H1 (cell line): ENCODE measurements at regions not wholly inside any gene's neighbourhood (a gene's known extent, or its start where the extent isn't known, plus 50 kb on each side); places are given as distances from the start of the nearest gene placed in this dataset.

Experiments used
- CTCF ChIA-PET: fragments of 300-600 bp; sonication (Branson Sonifier 250); formaldehyde crosslinking; loops from one replicate; lab custom pipeline; 2021; ENCODE audit not compliant: partially characterized antibody; lab: Charles Lee
- POLR2A ChIA-PET: fragments of 300-600 bp; sonication (Branson Sonifier 250); formaldehyde crosslinking; loops from one replicate; lab custom pipeline; 2021; ENCODE audit warnings: inconsistent platforms; ENCODE audit not compliant: partially characterized antibody; lab: Charles Lee
- DNase-seq, 2 experiments: peaks; one replicate each; pipeline versions ENCODE4 v3.0.0 to v3.0.0-alpha.2; 2010 to 2022; ENCODE audit warnings: low spot score in 2 of 2, low read depth in 1 of 2, mixed read lengths in 1 of 2
- FAIRE-seq: peaks from 2 replicates; lab custom pipeline; 2011; peaks lifted over from hg19 to GRCh38; lab: Jason Lieb, UNC
- H2AFZ ChIP-seq: 2 replicates; pipeline ENCODE4 v1.8.1; 2012; ENCODE audit warnings: low read length, inconsistent platforms
- H2AK5ac ChIP-seq: 2 replicates; pipeline ENCODE4 v1.6.1; 2013; ENCODE audit warnings: low read depth, low read length
- H2BK120ac ChIP-seq: replicated peaks from 2 replicates; pipeline ENCODE3; 2013; ENCODE audit warnings: low read depth, low read length, inconsistent platforms
- H2BK12ac ChIP-seq: 2 replicates; pipeline ENCODE4 v1.6.1; 2013; ENCODE audit warnings: low read depth, low read length
- H2BK15ac ChIP-seq: 2 replicates; pipeline ENCODE4 v1.6.1; 2013; ENCODE audit warnings: low read length
- H2BK20ac ChIP-seq: 2 replicates; pipeline ENCODE4 v1.6.1; 2013; ENCODE audit warnings: low read length
- H2BK5ac ChIP-seq: 2 replicates; pipeline ENCODE4 v1.6.1; 2013; ENCODE audit warnings: low read depth, low read length
- H3K14ac ChIP-seq: 2 replicates; pipeline ENCODE4 v1.6.1; 2013; ENCODE audit warnings: inconsistent platforms; ENCODE audit not compliant: insufficient read length
- H3K18ac ChIP-seq: 2 replicates; pipeline ENCODE4 v1.6.1; 2013; ENCODE audit warnings: low read length; ENCODE audit errors: extremely low read depth
- H3K23ac ChIP-seq: 2 replicates; pipeline ENCODE4 v1.6.1; 2013; ENCODE audit warnings: inconsistent platforms; ENCODE audit not compliant: insufficient read length
- H3K23me2 ChIP-seq: 2 replicates; pipeline ENCODE4 v1.6.1; 2013; ENCODE audit warnings: low read depth, low read length
- H3K27ac ChIP-seq: 2 replicates; pipeline ENCODE4 v1.6.1; 2011; ENCODE audit warnings: low read depth, low read length, inconsistent platforms
- H3K27me3 ChIP-seq, 4 experiments: replicated peaks in 1 of 4; 1 replicate in 1 of 4; 2 replicates in 3 of 4; pipeline versions ENCODE4 v1.6.1 to v1.8.1; 2011 to 2013; ENCODE audit warnings: low read length in 3 of 4, mild to moderate bottlenecking in 3 of 4, inconsistent platforms in 2 of 4, mixed read lengths in 2 of 4, moderate library complexity in 1 of 4; ENCODE audit not compliant: control insufficient read depth in 3 of 4, insufficient read depth in 3 of 4; ENCODE audit errors: extremely low read depth in 1 of 4
- H3K36me3 ChIP-seq, 4 experiments: 2 replicates each; pipeline versions ENCODE4 v1.6.1 to v1.8.1; 2011 to 2013; ENCODE audit warnings: mild to moderate bottlenecking in 4 of 4, low read length in 3 of 4, moderate library complexity in 2 of 4, control low read depth in 1 of 4, inconsistent platforms in 1 of 4; ENCODE audit not compliant: insufficient read depth in 4 of 4, control insufficient read depth in 2 of 4
- H3K4ac ChIP-seq: replicated peaks from 2 replicates; pipeline ENCODE3; 2013; ENCODE audit warnings: low read length, low read depth, mixed read lengths, inconsistent platforms; ENCODE audit not compliant: insufficient read length
- H3K4me1 ChIP-seq, 4 experiments: replicated peaks in 1 of 4; 1 replicate in 1 of 4; 2 replicates in 3 of 4; pipeline versions ENCODE4 v1.6.1 to v1.8.1; 2011 to 2013; ENCODE audit warnings: low read length in 3 of 4, inconsistent platforms in 2 of 4, mixed read lengths in 1 of 4; ENCODE audit not compliant: insufficient read depth in 4 of 4, control insufficient read depth in 3 of 4
- H3K4me2 ChIP-seq, 2 experiments: 2 replicates each; pipeline versions ENCODE4 v1.6.1 to v1.8.1; 2011 to 2013; ENCODE audit warnings: low read depth in 2 of 2, low read length in 2 of 2, control low read depth in 1 of 2, inconsistent platforms in 1 of 2, mild to moderate bottlenecking in 1 of 2; ENCODE audit not compliant: insufficient read depth in 1 of 2
- H3K4me3 ChIP-seq, 4 experiments: fragments of 200-600, 300-600 bp in 1 of 4; sonication (generic), shearing (Covaris generic), sonication (Bioruptor Twin) in 1 of 4; 2 replicates each; pipeline versions ENCODE4 v1.5.1 to v1.8.1; 2011 to 2016; ENCODE audit warnings: low read length in 4 of 4, low read depth in 3 of 4, control low read depth in 2 of 4, inconsistent platforms in 2 of 4, mild to moderate bottlenecking in 2 of 4, mixed read lengths in 1 of 4, moderate library complexity in 1 of 4; ENCODE audit not compliant: insufficient read depth in 2 of 4; ENCODE audit errors: extremely low read depth in 1 of 4
- H3K56ac ChIP-seq: replicated peaks from 2 replicates; pipeline ENCODE3; 2013; ENCODE audit warnings: low read depth, mild to moderate bottlenecking, mixed read lengths, low read length, inconsistent platforms; ENCODE audit not compliant: insufficient read length
- H3K79me1 ChIP-seq: 2 replicates; pipeline ENCODE4 v1.6.1; 2013; ENCODE audit warnings: low read depth, low read length, control low read depth
- H3K79me2 ChIP-seq, 2 experiments: 2 replicates each; pipeline versions ENCODE4 v1.6.1 to v1.8.1; 2012 to 2013; ENCODE audit warnings: low read length in 2 of 2, mild to moderate bottlenecking in 2 of 2, inconsistent platforms in 1 of 2; ENCODE audit not compliant: insufficient read depth in 2 of 2, control insufficient read depth in 1 of 2
- H3K9ac ChIP-seq, 4 experiments: replicated peaks in 1 of 4; 1 replicate in 1 of 4; 2 replicates in 3 of 4; pipeline versions ENCODE4 v1.6.1 to v1.8.1; 2011 to 2013; ENCODE audit warnings: low read depth in 3 of 4, low read length in 3 of 4, control low read depth in 2 of 4, mild to moderate bottlenecking in 2 of 4, moderate library complexity in 2 of 4, inconsistent platforms in 1 of 4; ENCODE audit errors: extremely low read depth in 1 of 4
- H3K9me3 ChIP-seq, 2 experiments: 2 replicates each; pipeline versions ENCODE4 v1.6.1 to v1.8.1; 2012 to 2013; ENCODE audit warnings: mild to moderate bottlenecking in 2 of 2, moderate library complexity in 2 of 2, control low read depth in 1 of 2, inconsistent platforms in 1 of 2, low read depth in 1 of 2, low read length in 1 of 2, mixed read lengths in 1 of 2; ENCODE audit not compliant: insufficient read depth in 2 of 2
- H4K20me1 ChIP-seq, 2 experiments: replicated peaks in 1 of 2; 2 replicates each; pipeline versions ENCODE3 to v1.8.1; 2011 to 2013; ENCODE audit warnings: inconsistent platforms in 2 of 2, low read length in 2 of 2, mild to moderate bottlenecking in 1 of 2; ENCODE audit not compliant: insufficient read depth in 2 of 2, control insufficient read depth in 1 of 2
- H4K5ac ChIP-seq: 2 replicates; pipeline ENCODE4 v1.6.1; 2013; ENCODE audit warnings: low read length, low read depth, mixed read lengths, inconsistent platforms; ENCODE audit not compliant: insufficient read length
- H4K8ac ChIP-seq: 2 replicates; pipeline ENCODE4 v1.8.0; 2013; ENCODE audit warnings: mild to moderate bottlenecking, moderate library complexity, low read length, inconsistent platforms; ENCODE audit not compliant: insufficient read depth; ENCODE audit errors: extremely low read depth
- H4K91ac ChIP-seq: replicated peaks from 2 replicates; pipeline ENCODE3; 2013; ENCODE audit warnings: low read length, mixed read lengths, inconsistent platforms; ENCODE audit not compliant: insufficient read length
- BCL11A ChIP-seq, 2 experiments: IDR thresholded peaks; one replicate each; pipeline ENCODE4 v1.6.1; 2011; ENCODE audit warnings: low read depth in 2 of 2, low read length in 2 of 2, mild to moderate bottlenecking in 2 of 2
- BRCA1 ChIP-seq: IDR thresholded peaks from 2 replicates; pipeline ENCODE4 v1.6.1; 2012; ENCODE audit warnings: low read depth, low read length, improper control_type of control experiment
- CHD1 ChIP-seq: IDR thresholded peaks from 2 replicates; pipeline ENCODE4 v1.6.1; 2012; ENCODE audit warnings: low read depth, low read length, improper control_type of control experiment
- EGR1 ChIP-seq: IDR thresholded peaks from 2 replicates; pipeline ENCODE4 v1.6.1; 2011; ENCODE audit warnings: low read depth, low read length, borderline replicate concordance
- EP300 ChIP-seq, 2 experiments: IDR thresholded peaks; 1 replicate in 1 of 2; 2 replicates in 1 of 2; pipeline ENCODE4 v1.6.1; 2011 to 2012; ENCODE audit warnings: low read depth in 2 of 2, low read length in 2 of 2, mild to moderate bottlenecking in 2 of 2, borderline replicate concordance in 1 of 2, inconsistent platforms in 1 of 2, moderate library complexity in 1 of 2
- KDM1A ChIP-seq: fragments of 200-600, 300-600 bp; sonication (generic); IDR thresholded peaks from 2 replicates; pipeline ENCODE4 v1.7.1; 2016; ENCODE audit warnings: mild to moderate bottlenecking, low read length, borderline replicate concordance
- KDM5A ChIP-seq: fragments of 200-600 bp; IDR thresholded peaks from 2 replicates; pipeline ENCODE4 v1.7.1; 2012; ENCODE audit warnings: mild to moderate bottlenecking, low read length, inconsistent platforms, mixed read lengths
- RNF2 ChIP-seq: fragments of 200-900, 300-1000 bp; sonication (generic); IDR thresholded peaks from 2 replicates; pipeline ENCODE4 v1.7.1; 2016; ENCODE audit warnings: borderline replicate concordance, low read depth, mild to moderate bottlenecking, antibody characterized with exemption, low read length; ENCODE audit not compliant: poor library complexity, severe bottlenecking; ENCODE audit errors: missing control alignments
- SP2 ChIP-seq: IDR thresholded peaks from 2 replicates; pipeline ENCODE4 v1.6.1; 2012; ENCODE audit warnings: mild to moderate bottlenecking, low read length, inconsistent platforms
- TBP ChIP-seq: IDR thresholded peaks from 2 replicates; pipeline ENCODE4 v1.6.1; 2011; ENCODE audit warnings: low read depth, low read length, improper control_type of control experiment
- TCF12 ChIP-seq: IDR thresholded peaks from 2 replicates; pipeline ENCODE4 v1.6.1; 2011; ENCODE audit warnings: low read depth, mild to moderate bottlenecking, low read length
- TEAD4 ChIP-seq: IDR thresholded peaks from 2 replicates; pipeline ENCODE4 v1.6.1; 2012; ENCODE audit warnings: low read depth, low read length, inconsistent platforms, mixed read lengths
- YY1 ChIP-seq: IDR thresholded peaks from 2 replicates; pipeline ENCODE4 v1.6.1; 2011; ENCODE audit warnings: low read depth, mild to moderate bottlenecking, low read length
- WGBS, 2 experiments: shearing (Covaris generic) in 1 of 2; methylation state at CpG; one replicate each; pipeline versions ENCODE4 v1.1.6 to v1.1.7; 2013 to 2015; ENCODE audit warnings: low lambda C conversion rate in 2 of 2, mixed read lengths in 2 of 2, inconsistent platforms in 1 of 2, low coverage in 1 of 2, missing lambda C conversion rate in 1 of 2; ENCODE audit not compliant: insufficient replicate concordance in 2 of 2, insufficient coverage in 1 of 2, insufficient read length in 1 of 2; ENCODE audit errors: extremely low coverage in 1 of 2, missing lambda C conversion rate in 1 of 2; 5-methylcytosine and 5-hydroxymethylcytosine counted together

DNA sequence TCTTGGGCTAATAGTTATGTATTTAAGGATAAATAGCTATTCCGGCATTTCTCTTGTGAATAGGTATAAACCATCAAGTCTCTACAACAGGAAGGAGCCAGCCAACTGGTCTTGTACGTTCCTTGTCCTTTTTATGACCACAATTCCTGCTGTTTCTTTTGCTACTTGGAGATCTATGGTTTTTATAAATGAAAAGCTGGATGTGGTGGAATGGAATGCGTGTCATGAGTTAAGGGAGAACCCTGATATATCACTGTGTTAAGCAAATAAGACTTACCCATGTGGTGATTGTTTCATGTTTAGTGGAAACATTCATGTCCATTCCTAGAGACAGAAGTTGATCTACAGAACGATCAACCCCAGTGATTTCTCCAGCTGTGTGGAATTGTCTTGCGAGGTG lies 282.1 kb downstream of the RPS6KC1 start:
- no peaks in the 10 kb centered on the region for H3K36me3 ChIP-seq
- FAIRE-seq, result no peak
- no peak overlapping the region for H4K91ac ChIP-seq
- TF ChIP-seq KDM1A, result no peak
- TF ChIP-seq KDM5A, result no peak
- no peak for TF ChIP-seq SP2
- TF ChIP-seq TEAD4, result no peak
- TF ChIP-seq TCF12, result no peak
- no peak for TF ChIP-seq BCL11A (IDR thresholded peaks at IDR 0.05; ENCODE audit: low read depth in 2 of 2, low read length in 2 of 2)
- TF ChIP-seq EGR1, result no peak
- TF ChIP-seq RNF2, result no peak
- TF ChIP-seq EP300 (IDR thresholded peaks at IDR 0.05; ENCODE audit: borderline replicate concordance in 1 of 2, low read depth in 2 of 2, low read length in 2 of 2), result no peak
- no peak for TF ChIP-seq BRCA1
- TF ChIP-seq YY1, result no peak
- TF ChIP-seq CHD1, result no peak
- no peak for TF ChIP-seq TBP
- H3K4me3 ChIP-seq, result no peak overlapping the region
- no peaks in the 10 kb centered on the region for H3K27me3 ChIP-seq
- H3K4ac ChIP-seq, result no peak overlapping the region
- no peaks in the 10 kb centered on the region for H3K4me1 ChIP-seq
- ChIA-PET CTCF (interaction anchor here (0.9 to 1.5 kb wide), 3 partner anchors 47 to 124 kb away, joined by 3 read pairs; no protein-coding TSS in a partner anchor), POLR2A (no interaction called here)
- no peak overlapping the region for H2BK15ac ChIP-seq
- H4K20me1 ChIP-seq, result no peaks in the 10 kb centered on the region
- H2BK5ac ChIP-seq, result no peak overlapping the region
- H3K79me2 ChIP-seq, result no peaks in the 10 kb centered on the region
- no peak overlapping the region for H4K5ac ChIP-seq
- H3K9me3 ChIP-seq, result no peaks in the 10 kb centered on the region
- H3K23ac ChIP-seq, result no peak overlapping the region
- no peaks in the 10 kb centered on the region for H3K23me2 ChIP-seq
- H2AFZ ChIP-seq, result no peak overlapping the region
- no peak overlapping the region for H3K4me2 ChIP-seq
- no peak overlapping the region for H3K18ac ChIP-seq
- H2BK120ac ChIP-seq, result no peak overlapping the region
- no peak overlapping the region for H2BK12ac ChIP-seq
- H3K79me1 ChIP-seq, result no peaks in the 10 kb centered on the region
- no peak overlapping the region for H4K8ac ChIP-seq
- no peak overlapping the region for H3K27ac ChIP-seq
- no peak overlapping the region for H3K56ac ChIP-seq
- H3K9ac ChIP-seq, result no peak overlapping the region
- WGBS, 2 experiments, result 91% methylated on average over 5 of the region's 5 CpGs; no CpG with 5 or more reads in 1 of the 2 experiments
- H3K14ac ChIP-seq, result no peak overlapping the region
- DNase-seq, result no peak
- no peak overlapping the region for H2BK20ac ChIP-seq
- no peak overlapping the region for H2AK5ac ChIP-seq
